ENCODE measurements at regions not wholly inside any gene's neighbourhood (a gene's known extent, or its start where the extent isn't known, plus 50 kb on each side); places are given as distances from the start of the nearest gene placed in this dataset.

DNA sequence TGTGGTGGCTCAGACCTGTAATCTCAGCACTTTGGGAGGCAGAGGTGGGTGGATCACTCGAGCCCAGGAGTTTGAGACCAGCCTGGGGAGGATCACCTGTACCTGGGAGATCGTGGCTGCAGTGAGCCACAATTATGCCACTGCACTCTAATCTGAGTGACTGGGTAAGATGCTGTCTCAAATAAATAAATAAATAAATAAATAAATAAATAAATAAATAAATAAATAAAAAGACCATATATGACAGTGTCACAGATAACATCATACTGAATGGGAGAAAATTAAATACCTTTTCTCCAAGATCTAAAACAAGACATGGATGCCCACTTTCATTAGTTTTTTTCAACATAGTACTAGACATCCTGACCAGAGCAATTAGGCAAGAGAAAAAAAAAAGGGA lies 182.8 kb downstream of the FAM47A start:
- TF ChIP-seq POLR2AphosphoS5 (IDR thresholded peaks at IDR 0.05; ENCODE audit: insufficient read depth in 1 of 2, low read depth in 1 of 2) = no peak
- TF ChIP-seq, protein P1, sequence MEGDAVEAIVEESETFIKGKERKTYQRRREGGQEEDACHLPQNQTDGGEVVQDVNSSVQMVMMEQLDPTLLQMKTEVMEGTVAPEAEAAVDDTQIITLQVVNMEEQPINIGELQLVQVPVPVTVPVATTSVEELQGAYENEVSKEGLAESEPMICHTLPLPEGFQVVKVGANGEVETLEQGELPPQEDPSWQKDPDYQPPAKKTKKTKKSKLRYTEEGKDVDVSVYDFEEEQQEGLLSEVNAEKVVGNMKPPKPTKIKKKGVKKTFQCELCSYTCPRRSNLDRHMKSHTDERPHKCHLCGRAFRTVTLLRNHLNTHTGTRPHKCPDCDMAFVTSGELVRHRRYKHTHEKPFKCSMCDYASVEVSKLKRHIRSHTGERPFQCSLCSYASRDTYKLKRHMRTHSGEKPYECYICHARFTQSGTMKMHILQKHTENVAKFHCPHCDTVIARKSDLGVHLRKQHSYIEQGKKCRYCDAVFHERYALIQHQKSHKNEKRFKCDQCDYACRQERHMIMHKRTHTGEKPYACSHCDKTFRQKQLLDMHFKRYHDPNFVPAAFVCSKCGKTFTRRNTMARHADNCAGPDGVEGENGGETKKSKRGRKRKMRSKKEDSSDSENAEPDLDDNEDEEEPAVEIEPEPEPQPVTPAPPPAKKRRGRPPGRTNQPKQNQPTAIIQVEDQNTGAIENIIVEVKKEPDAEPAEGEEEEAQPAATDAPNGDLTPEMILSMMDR (IDR thresholded peaks at IDR 0.05) = no peak
- TF ChIP-seq POLR2A (IDR thresholded peaks at IDR 0.05) = no peak
